AG20443 (cell line): ENCODE measurements at regions not wholly inside any gene's neighbourhood (a gene's known extent, or its start where the extent isn't known, plus 50 kb on each side); places are given as distances from the start of the nearest gene placed in this dataset.
A peak's percentile ranks its signal among the peaks of the same experiment; 100 is the strongest.

Experiments
- DNase-seq: peaks from one replicate; pipeline ENCODE4 v3.0.0; 2012; ENCODE audit warnings: low spot score, mixed read lengths

DNA sequence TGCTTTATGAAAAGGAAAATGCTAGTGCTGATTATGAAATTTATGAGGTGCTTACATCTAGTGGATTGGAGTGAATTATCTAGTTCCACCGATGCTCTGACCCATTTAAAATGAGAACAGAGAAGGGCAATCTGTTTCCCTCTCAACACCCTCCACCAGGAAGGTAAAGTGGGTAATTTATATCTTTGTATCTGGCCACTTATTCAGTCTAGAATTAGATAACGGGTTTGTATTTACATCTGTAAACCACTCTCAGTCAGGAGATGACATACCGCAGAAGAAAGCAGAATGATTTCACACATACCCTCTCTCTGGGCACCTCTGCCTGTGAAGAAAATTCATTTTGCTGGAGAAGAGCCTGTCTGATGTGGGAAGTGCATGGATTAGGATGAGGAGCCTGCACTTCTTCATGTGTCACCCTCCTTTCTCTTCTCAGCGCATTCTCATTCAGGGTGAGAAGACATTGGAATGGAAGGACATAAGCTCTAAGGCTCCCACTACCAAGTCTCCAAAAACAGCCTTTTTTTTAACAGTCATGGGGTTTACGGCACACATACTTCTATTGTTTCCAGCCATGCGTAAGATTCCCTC, 646.7 kb upstream of the SALL1 start:
- DNase-seq = no peak

DNA sequence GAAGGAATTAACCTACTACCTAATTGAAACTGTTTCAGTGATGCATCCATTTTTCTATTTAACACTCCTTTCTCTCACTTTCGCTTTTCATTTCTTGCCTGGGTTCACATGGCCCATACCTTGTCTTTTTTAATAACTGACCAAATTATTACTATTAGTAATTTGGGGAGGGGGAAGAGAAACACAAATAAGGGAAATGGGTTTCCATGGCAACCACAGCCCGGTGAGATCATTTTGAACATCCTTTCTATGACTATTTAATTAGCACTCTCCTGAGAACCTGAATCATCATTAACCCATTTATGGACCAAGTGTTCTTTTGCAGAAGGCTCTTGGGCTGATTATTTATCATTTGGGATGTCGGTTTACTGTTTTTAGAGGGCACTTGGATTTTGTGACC, 628.2 kb upstream of the SALL1 start:
- no peak for DNase-seq

DNA sequence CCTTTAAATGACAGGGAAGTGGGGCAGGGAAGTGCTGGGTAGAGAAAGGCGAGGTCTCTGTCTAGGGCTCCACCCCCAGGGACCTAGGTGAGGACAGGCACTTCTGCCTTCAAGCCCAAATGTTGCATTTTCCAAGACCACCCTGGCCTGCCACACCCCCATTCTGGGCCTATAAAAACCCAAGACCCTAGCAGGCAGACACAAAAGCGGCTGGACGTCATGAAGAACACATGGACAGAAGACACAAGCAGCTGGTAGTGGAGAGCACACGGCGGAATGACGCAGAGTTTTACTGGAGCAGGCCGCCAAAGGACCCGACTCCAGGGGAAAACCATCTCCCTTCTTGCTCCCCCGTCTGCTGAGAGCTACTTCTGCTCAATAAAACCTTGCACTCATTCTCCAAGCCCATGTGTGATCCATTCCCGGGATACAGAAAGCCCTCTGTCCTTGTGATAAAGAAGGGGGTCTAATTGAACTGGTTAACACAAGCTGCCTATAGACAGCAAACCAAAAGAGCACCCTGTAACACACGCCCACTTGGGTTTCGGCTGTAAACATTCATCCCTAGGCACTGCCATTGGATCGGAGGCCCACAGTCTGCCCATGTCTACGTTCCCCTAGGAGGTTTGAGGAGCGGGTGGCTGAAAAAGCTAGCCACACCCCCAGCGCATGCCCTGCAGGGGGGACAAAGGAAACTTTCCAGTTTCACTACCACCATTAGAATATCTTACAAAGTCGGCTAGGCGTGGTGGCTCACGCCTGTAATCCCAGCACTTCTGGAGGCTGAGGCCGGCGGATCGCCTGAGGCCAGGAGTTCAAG, 622.2 kb upstream of the SALL1 start:
- no peak for DNase-seq

DNA sequence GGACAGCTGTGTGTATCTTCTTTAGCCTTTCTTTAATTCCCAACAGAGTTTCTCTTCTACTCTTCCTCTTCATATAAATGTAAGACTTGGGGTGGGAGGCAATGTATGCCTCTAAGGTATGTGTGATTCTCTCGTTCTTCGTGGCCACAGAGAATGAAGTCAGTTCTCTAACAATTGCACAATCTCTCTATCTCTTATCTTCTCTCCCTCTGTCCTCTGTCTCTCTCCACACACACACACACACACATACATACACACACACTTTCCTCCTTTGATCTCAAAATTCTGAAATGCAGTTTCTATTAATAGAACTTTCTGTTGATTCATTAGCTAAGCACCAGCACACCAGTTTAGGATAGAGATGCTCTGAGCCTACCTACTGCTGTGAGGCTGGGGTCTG, 615.7 kb upstream of the SALL1 start:
- DNase-seq = no peak

DNA sequence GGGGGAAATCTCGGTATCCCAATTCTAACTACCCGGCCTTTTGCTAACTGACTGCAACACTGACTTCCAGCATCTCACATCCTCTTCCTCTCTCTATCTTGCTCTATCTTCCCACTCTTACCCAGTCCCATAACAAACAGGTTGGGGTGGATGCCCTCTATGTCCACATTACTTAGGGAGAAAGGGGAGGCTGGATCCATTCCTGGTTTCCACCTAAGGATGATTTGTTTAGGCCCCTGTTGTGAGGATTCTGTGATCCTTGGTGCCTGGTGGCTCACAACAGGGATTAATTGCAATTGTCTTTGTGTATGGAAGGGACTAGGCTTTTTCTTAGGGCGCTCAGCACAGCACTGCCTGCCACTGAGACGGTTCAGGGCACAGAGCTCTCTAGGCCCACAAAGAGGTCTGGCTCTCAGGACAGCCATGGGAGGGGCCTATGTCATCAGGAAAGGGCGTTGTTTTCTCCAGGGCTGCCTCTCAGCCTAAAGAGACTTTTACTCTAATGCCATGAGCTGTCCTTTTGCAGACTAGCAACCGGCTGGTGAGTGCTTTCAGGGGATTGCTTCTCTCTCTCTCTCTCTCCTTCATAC, 612.1 kb upstream of the SALL1 start:
- no peak for DNase-seq

DNA sequence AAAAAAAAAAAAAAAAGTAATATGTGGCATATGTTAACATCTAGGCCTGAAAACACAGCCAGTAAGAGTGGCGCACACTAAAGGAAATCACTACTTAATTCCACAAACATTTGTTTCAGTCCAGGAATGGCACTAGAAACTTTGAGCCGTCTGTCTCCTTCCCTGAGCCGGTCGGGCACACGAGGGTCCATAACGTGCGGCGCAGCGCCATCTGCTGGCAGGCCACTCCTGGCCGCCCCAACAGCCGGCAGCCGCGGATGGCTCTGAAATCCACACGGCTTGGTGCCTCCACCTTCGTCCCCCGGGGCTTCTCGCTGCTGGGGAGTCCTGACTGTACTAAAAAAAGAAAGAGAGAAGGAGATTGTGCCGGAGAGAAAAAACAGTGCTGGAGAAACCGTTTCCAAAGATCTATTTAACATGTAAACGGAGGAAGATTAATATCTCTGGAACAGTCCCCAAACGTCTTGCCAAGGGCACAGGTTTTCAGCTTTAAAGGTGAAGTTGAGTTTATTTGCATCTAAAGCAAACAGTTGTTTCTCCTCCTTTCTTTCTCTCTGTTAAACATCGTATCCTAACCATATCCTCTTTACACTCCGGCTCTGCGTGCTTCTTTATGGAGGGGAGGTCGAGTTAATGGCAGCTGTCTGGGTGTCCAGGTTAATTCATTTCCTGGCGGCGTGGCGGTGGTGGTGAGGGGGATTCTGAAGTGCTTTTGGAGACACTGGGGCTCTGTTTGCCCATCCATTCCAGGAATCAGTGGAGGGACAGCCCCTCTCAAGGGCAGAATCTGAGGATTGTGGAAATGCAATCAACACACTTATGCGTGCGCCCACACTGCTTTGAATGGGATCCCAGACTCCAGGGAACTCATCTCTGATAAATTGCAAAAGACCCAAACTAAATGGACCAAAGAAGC, 611.3 kb upstream of the SALL1 start:
- peak; percentile 92 for DNase-seq

DNA sequence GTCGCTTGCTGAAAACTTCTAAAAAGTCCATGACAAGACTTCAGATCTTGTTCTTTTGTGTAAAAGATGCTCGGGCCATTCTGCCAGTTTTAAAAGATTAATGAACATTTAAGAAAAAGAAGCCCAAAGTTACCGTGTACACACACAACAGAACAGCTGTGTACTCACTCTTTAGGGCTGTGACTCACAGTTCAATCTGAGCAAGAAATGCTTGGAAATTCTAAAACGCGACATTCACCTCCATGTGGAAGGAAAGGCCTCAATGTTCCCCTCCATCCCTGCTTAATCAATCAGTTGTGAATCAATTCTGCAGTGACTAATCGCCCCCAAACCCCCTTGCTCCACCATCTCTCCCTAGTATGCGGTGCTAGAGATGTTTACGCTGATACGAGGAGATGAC, 609.9 kb upstream of the SALL1 start:
- no peak for DNase-seq

DNA sequence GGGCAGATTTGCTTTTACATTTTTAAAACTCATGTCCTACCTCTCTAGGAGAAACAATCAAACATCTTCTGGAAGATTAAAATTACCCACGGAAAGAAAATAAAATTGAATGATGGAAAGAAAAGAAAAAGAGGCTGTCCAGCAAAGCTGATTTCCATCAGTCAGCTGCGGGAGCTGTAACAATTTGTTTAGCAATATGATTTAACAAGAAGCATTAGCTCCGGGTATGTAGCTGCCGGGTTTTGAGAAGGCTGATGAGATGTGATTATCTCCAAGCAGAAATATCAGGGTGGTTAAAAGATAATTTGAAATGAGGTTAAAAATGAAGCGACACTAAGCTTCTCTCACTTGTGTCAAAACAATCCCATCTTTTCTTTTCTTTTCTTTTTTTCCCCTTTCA, 608.9 kb upstream of the SALL1 start:
- no peak for DNase-seq

DNA sequence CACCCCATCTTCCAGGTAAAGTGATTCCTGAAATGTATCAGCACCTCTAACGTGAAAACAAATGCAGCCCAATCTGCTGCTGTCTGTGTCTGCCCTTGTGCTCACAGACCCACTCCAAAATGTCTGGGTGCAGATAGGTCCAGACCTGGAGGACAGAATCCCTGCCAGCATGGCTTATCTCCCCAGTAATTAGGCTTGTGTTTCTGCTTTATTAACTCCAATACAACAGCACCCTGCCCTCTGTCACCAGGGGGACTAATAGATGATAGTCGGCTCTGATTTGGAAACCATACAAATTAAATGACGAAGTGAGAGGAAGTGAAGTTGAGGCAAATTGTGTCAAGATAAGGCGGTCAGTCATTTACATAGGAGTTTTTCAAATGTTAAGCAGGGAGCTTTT, 608.3 kb upstream of the SALL1 start:
- no peak for DNase-seq

DNA sequence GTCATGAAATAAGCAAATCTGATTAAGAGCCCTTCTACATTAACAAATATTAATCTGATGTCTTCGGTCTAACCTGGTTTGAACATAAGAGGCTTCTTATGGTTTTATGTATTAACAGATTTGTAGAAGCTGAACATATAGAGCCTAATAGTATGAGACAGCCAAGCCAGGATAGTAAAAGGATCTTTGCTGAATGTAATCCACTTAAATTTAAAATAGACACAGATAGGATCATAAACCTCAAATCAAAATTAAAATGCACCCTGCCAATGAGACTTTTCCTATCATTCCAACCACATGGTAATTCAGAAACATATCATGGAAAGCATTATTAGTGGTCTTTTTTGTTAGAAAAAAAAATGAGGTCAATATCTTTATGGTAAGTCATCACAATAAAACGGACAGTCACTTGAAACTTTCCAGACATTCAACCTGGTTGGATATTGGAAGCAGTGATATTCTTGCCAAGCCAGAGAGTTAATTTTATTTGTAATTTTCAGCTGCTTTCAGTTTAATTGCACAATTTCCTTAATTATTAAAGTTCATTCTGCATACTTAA, 606.9 kb upstream of the SALL1 start:
- DNase-seq = no peak

DNA sequence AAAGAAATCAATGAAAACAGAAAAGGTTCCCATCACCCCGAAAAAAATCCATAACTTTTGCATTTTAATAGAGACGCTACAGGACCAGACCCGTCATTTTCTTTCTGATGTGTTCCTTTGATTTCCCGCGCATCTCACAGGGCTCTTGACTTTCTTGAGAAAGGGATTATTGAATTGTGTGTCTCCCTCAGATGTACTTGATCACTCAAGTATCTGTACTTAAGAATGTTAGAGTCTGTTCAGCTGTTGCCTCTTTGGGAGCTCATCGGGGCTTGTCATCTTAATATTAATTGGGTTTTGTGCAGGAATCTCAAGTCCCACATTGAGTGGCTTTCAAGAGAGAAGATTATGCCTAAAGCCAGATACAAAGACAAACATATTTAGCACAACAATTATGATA, 606.4 kb upstream of the SALL1 start:
- DNase-seq = no peak

DNA sequence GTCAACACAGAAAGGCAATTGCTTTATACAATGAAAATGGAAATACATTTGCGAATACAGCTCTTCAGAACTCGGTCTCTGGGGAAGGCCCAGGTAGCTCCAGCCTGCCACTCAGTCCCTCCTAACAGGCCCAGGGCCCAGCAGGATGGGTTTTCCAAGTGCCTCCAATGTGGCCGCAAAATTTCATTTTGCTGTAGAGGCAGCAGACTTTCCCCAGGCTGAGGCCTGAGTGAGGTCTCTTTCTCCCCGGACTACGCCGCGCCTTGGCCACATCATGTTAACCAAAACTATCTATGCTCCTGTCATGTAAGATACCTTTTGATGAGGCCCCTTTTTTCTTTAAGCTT, 606.0 kb upstream of the SALL1 start:
- DNase-seq = no peak

DNA sequence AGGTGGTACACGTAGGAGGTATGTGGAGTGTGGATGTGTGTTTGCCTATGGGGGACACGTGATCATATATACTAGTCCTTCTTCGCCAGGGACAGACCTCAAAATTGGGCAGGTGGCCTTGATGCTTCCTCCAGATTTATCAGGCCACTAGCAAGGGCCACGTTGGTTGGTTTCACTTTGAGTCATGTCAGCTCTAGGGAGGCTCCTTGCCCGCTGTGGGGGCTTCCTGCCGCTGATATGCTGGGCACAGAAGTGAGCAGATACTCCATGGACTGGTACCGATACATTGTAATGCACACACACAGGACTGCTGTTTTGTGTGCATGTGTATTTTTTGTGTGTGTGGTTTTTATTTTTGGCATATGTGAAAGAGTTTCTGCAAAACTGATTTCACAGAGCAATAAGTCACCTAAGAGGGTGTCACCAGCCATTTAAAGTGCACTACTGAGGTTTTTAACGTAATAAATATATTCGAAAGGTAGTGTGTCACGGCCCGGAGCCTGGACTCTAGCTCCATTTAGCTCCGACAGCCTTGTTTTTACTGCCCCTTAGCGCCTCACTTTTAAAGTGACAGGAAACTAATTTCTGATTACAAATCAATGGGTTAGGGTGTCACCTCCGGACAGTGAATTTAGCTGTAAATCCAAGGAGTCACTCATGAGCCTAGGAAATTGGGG, 605.5 kb upstream of the SALL1 start:
- DNase-seq = no peak

DNA sequence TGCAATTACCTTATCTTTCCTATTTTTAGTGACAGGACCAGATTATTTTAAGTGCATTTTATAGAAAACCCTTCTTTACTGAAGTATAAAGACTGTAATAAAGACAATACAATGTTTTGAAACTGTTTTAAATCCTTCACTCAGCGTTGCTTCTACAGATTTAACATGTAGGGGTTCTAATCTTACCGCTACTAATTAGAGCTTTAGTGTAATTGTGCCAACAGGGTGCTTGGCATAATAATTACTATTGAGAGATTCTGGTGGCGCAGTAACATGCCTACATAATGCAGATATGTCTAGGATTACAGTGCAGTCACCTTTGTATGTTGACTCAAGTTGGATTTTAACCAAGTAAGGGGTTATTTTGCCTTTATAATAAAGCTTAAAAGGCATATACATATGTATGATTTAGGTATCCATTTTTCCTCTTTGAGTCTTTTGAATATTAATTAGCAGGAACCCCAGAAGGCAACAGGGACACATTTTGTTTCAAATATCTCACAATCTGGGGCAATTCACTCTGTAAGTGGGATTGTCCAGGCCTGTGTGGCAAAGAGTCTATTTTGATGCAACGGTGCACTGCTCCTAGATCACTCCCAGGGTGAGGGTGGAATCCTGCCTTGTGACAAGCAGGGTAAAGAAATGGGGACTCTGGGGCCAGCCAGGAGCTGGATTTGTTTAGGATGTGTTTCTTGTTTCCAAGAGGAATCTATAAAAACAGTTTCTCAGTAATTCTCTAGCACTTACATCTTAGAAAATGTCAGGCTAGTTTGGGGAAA, 604.7 kb upstream of the SALL1 start:
- no peak for DNase-seq

DNA sequence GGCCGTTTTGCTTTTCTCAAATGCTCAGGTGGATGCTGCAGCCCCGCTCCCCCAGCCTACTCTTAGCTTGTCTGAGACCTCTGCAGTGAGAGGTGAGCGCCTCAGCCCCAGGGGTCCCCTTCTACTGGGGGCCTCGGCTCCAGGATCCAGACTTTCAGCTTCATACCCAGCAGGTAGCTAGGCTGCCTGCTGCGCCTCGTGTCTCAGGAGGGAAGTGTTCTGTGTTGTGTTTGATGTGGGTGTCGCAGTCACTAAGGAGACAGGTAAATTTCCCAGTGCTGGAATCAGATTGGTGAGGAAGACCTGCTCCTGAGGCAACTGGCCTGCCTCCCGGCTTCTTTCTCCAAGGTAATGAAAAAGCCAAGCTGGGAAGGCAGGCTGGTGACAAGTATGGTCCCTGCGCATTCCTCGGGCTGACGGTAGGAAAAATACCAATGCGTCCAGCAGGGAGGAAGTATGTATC, 604.0 kb upstream of the SALL1 start:
- no peak for DNase-seq

DNA sequence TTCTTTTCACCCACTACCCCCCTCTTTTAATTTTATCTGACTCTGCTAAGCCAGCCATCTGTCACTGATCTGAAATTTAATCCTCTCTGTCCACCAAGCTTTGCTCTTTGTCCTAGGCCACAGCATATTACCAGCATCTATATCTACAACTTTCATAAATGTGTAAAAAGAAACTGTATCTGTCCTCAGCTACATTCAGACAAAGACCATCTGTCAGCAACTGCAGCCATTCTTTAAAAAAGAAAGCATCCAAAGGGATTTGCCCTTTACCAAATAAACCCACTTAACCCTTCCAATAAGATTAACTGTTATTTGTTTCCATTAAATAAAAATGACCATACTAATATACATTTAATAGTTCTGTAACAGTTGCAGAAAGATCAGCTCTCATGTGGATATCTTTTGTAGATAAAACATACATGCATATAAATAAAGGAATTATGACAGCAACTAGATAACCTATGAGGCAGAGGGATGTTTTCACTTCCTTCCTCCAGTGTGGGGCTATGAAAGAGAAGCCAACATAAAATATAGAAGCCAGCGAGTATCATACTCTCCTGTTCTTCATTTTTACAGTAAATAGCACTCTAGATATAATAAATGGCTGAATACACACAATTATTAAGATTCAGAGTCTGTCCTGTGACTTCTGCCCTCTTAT, 602.5 kb upstream of the SALL1 start:
- DNase-seq = no peak

DNA sequence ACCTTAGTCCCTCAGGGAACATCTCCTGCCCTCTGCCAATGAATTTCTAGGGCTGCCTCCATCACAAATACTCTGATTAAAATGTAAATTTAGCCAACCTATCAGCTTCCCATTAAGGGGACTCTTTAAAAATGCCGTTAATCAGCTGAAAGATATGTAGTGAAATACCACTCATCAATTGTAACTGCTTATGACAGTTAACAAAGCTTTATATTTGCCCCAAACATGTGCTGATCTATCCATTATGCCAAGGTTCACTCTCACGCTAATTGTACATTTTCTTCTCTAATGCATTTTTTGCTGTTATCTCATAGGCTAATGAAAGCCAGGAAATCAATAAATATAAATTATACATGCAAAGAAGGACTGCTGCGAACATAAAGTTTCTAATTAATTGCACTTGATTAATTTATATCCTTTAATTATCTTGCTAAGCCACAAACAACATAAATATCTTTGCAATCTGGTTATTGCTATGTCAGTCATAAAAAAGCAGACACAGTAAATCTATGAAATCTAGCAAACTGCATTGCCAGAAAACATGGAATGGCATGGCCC, 601.4 kb upstream of the SALL1 start:
- DNase-seq = no peak

DNA sequence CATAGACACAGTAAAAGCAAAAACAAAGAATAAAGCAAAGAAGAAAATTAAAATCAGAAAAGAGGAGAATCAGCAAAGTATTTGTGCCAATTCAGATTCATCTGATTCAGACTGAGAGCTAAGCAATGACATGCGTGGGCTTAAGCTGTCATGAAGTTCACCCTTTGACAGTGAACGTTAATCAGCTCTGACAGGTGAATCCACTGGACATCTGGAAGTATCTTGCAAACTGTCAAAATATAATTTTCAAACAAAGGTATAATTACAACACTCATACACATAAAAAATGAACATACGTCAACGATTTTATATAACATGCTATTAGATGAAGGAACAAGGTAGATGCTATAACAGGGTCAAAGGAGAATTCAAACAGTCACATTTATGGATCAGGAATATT, 596.3 kb upstream of the SALL1 start:
- DNase-seq = no peak

DNA sequence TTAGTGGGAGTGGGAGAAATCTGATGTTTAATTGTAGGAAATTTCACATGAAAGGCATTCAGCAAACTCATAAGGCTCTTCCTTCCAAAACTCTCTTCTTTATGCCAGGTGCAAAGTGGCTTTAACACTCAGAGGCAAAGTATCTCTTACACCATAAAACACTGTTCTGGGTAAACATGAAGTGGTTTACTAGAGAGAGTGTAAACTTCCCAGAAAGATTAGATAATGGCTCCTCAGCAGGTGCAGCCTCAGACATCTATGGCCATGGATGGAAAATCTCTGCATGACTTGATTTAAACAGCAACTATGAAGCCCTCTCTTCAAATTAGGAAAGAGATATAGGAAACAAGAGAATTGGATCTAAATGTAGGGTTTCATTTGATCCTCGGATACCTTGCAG, 583.1 kb upstream of the SALL1 start:
- DNase-seq = no peak

DNA sequence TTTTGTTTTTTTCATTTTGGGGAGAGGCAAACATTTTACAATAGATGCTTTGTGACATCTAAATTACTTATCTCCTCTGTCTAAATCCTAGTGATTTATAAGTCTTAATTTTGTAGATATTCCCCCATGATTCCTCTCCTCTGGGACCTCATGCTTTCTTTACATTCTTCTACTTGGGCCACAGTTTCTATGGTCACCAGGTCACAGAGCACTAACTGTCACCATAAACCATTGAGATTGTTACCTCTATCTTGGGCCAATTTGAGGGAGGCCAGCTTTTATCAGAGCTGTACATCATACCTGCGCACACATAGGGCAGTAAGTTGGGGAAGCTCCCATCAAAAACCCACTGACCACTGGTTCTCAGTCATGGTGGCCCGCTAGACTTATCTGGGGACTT, 582.1 kb upstream of the SALL1 start:
- DNase-seq = no peak
